Activated B cell treated with CpG ODN at 0.5 μM for 24 hours (primary cell): ENCODE measurements at regions not wholly inside any gene's neighbourhood (a gene's known extent, or its start where the extent isn't known, plus 50 kb on each side); places are given as distances from the start of the nearest gene placed in this dataset.

Experiments used
- ATAC-seq: fragments of 200-7000 bp; cut with Tn5 transposase; one replicate; pipeline ENCODE4 v1.10.0; 2021; ENCODE audit warnings: low read depth, mild to moderate bottlenecking, moderate library complexity
- CTCF ChIA-PET: fragments of 350-600 bp; sonication (Branson Sonifier 250); formaldehyde crosslinking; loops from one replicate; lab custom pipeline; 2021; ENCODE audit warnings: antibody characterized with exemption; lab: Charles Lee
- POLR2A ChIA-PET: fragments of 350-600 bp; sonication (Branson Sonifier 250); formaldehyde crosslinking; loops from one replicate; lab custom pipeline; 2021; ENCODE audit warnings: antibody characterized with exemption; lab: Charles Lee
- DNase-seq: peaks from one replicate; pipeline ENCODE4 v3.0.0; 2022
- H3K27ac Mint-ChIP-seq: one replicate; pipeline ENCODE4 v1.8.0; 2020; ENCODE audit warnings: mixed read lengths
- H3K27me3 Mint-ChIP-seq: one replicate; pipeline ENCODE4 v1.8.0; 2021; ENCODE audit warnings: mixed read lengths
- H3K36me3 Mint-ChIP-seq: one replicate; pipeline ENCODE4 v1.8.0; 2021; ENCODE audit warnings: low read depth, mixed read lengths
- H3K4me1 Mint-ChIP-seq: one replicate; pipeline ENCODE4 v1.8.0; 2021; ENCODE audit warnings: mixed read lengths
- H3K4me3 Mint-ChIP-seq: one replicate; pipeline ENCODE4 v1.8.0; 2020; ENCODE audit warnings: mild to moderate bottlenecking, mixed read lengths
- H3K9me3 Mint-ChIP-seq: one replicate; pipeline ENCODE4 v1.8.0; 2020; ENCODE audit warnings: mixed read lengths
- intact Hi-C: fragments of 100-400 bp; cut with micrococcal nuclease; formaldehyde crosslinking; loops from one replicate; pipeline ENCODE4 v1.15.1; 2024
- TF ChIP-seq, protein P1 (sequence below): fragments of 200-600 bp; IDR thresholded peaks from one replicate; pipeline ENCODE4 v1.8.0; 2022; ENCODE audit warnings: antibody characterized with exemption, mild to moderate bottlenecking

GRCh38 chr16:6363896-6364607 is 968.6 kb upstream of the RBFOX1 start:
- H3K27me3 Mint-ChIP-seq = no peaks in the 10 kb centered on the region
- H3K9me3 Mint-ChIP-seq = peaks cover 4% of the 10 kb centered on the region
- no peak for ATAC-seq
- no peaks in the 10 kb centered on the region for H3K36me3 Mint-ChIP-seq
- ChIA-PET POLR2A (no interaction called here), CTCF (no interaction called here)
- no peak overlapping the region for H3K27ac Mint-ChIP-seq
- intact Hi-C loops = no loop called here
- DNase-seq = no peak
- TF ChIP-seq, protein P1, sequence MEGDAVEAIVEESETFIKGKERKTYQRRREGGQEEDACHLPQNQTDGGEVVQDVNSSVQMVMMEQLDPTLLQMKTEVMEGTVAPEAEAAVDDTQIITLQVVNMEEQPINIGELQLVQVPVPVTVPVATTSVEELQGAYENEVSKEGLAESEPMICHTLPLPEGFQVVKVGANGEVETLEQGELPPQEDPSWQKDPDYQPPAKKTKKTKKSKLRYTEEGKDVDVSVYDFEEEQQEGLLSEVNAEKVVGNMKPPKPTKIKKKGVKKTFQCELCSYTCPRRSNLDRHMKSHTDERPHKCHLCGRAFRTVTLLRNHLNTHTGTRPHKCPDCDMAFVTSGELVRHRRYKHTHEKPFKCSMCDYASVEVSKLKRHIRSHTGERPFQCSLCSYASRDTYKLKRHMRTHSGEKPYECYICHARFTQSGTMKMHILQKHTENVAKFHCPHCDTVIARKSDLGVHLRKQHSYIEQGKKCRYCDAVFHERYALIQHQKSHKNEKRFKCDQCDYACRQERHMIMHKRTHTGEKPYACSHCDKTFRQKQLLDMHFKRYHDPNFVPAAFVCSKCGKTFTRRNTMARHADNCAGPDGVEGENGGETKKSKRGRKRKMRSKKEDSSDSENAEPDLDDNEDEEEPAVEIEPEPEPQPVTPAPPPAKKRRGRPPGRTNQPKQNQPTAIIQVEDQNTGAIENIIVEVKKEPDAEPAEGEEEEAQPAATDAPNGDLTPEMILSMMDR = no peak
- no peak overlapping the region for H3K4me3 Mint-ChIP-seq
- H3K4me1 Mint-ChIP-seq = no peaks in the 10 kb centered on the region

- Mint-ChIP-seq H3K36me3 (no peaks in the 10 kb centered on the region), H3K4me1 (no peaks in the 10 kb centered on the region), H3K27ac (no peak overlapping the region), H3K9me3 (peaks cover 4% of the 10 kb centered on the region), H3K27me3 (no peaks in the 10 kb centered on the region), H3K4me3 (no peak overlapping the region)
- ChIA-PET POLR2A (no interaction called here), CTCF (no interaction called here)
- ATAC-seq (no peak), DNase-seq (no peak)
- intact Hi-C loops = no loop called here
- TF ChIP-seq, protein P1 = no peak
Measured at GRCh38 chr16:6363396-6363795, 969.2 kb upstream of the RBFOX1 start.

DNA sequence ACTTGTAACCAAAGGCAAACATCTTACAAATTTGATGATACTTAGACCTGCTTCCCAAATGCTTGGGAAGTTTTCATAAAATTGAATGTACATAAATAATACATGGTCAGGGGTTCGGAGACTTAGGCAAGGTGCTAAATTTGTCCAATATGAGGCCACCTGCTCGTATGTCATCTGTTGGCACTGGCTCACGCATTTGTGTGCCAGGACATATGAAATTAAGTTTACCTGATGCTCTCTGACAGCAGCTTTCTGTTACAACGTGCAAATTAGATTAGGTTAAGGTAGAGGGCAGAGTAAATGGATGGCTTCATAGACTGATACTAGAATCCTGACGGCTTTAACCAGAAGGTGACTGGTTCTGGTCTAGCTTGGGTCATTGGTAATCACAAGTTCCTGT is 970.3 kb upstream of the RBFOX1 start:
- Mint-ChIP-seq H3K4me3 (no peak overlapping the region), H3K4me1 (no peaks in the 10 kb centered on the region), H3K9me3 (peaks cover 4% of the 10 kb centered on the region), H3K36me3 (no peaks in the 10 kb centered on the region), H3K27me3 (no peaks in the 10 kb centered on the region), H3K27ac (no peak overlapping the region)
- TF ChIP-seq, protein P1 = no peak
- POLR2A ChIA-PET = no interaction called here
- ATAC-seq = no peak
- CTCF ChIA-PET = no interaction called here
- intact Hi-C loops = no loop called here
- no peak for DNase-seq

DNA sequence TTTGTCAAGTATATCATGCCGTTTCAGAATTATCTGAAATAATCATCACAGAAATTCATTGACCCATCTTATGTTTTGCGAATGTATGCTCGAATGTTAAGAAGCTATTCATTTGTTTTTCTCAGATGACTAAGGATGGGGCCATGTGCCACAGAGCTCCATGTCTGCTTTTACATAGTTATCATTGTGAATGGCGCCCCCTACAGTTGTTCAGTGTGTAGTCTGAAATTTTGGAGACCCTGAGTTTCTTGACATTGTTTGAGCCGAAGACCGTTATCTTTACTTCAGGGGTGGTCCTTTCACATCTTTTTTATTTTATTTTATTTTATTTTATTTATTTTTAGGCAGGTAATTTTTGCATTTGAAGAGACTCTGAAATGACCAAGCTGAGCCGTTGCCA is 972.0 kb upstream of the RBFOX1 start:
- ChIA-PET CTCF (no interaction called here), POLR2A (no interaction called here)
- no peaks in the 10 kb centered on the region for H3K36me3 Mint-ChIP-seq
- no peak overlapping the region for H3K4me3 Mint-ChIP-seq
- TF ChIP-seq, protein P1 = no peak
- peaks cover 4% of the 10 kb centered on the region for H3K9me3 Mint-ChIP-seq
- no peaks in the 10 kb centered on the region for H3K27me3 Mint-ChIP-seq
- ATAC-seq (no peak), DNase-seq (no peak)
- intact Hi-C loops = no loop called here
- no peaks in the 10 kb centered on the region for H3K4me1 Mint-ChIP-seq
- no peak overlapping the region for H3K27ac Mint-ChIP-seq

DNA sequence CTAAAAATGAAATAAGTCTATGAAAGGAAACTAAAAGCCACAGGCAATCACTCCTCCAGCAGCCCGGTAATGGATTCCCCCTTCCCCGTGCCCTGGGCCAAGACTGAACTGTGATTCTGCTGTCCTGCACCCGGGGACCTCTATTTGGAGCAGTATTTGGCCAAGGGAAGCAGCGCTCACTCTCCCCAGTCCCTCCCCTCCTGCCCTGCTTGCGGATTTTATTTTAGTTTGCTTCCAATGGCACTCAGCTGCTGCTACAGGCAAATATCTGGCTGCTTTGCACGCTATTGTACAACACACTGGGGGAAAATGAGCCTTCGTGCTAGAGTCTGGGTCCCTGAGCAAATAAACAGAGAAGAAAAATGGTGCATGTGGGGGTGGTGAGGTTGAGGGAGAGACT is 975.7 kb upstream of the RBFOX1 start:
- TF ChIP-seq, protein P1 = no peak
- ChIA-PET POLR2A (no interaction called here), CTCF (no interaction called here)
- H3K4me3 Mint-ChIP-seq = no peak overlapping the region
- DNase-seq (no peak), ATAC-seq (no peak)
- no peak overlapping the region for H3K27ac Mint-ChIP-seq
- H3K9me3 Mint-ChIP-seq = peaks cover 8% of the 10 kb centered on the region
- H3K27me3 Mint-ChIP-seq = no peaks in the 10 kb centered on the region
- intact Hi-C loops = no loop called here
- H3K4me1 Mint-ChIP-seq = no peaks in the 10 kb centered on the region
- no peaks in the 10 kb centered on the region for H3K36me3 Mint-ChIP-seq
